Esophagus squamous epithelium (tissue), 4 donors: ENCODE measurements at regions not wholly inside any gene's neighbourhood (a gene's known extent, or its start where the extent isn't known, plus 50 kb on each side); places are given as distances from the start of the nearest gene placed in this dataset.

Experiments used
- CTCF ChIP-seq, 6 experiments: fragments of 450-650 bp in 4 of 6; fragments of 200-600 bp in 2 of 6; sonication (generic) in 2 of 6; IDR thresholded peaks; one replicate each; pipeline ENCODE4 v1.5.1; 2016 to 2019; ENCODE audit warnings: antibody characterized with exemption in 6 of 6, mild to moderate bottlenecking in 4 of 6, moderate library complexity in 4 of 6
- POLR2A ChIP-seq, 4 donors: fragments of 450-650 bp; IDR thresholded peaks; one replicate each; pipeline ENCODE4 v1.6.1; 2017; ENCODE audit warnings: antibody characterized with exemption in 4 of 4, mild to moderate bottlenecking in 4 of 4, moderate library complexity in 3 of 4

DNA sequence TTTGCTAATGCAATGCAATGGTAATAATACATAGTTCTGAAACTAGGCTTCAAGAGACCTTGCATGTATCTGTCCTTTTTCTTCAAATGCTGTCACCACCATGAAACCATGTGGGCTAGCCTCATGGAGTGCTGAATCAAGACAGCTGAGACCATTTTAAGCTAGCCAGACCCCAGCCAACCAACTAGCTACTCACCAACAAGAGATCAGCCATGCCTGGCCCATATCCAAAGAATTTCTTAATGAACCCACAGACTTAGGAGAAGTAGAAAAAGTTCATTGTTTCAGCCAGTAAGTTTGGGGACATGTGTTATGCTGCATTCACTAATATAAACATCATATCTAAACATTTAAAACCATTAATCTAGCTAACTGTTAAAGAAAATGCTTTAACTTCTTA is 139.8 kb upstream of the EDIL3 start:
- TF ChIP-seq POLR2A (IDR thresholded peaks at IDR 0.05) (no peak), CTCF (IDR thresholded peaks at IDR 0.05) (no peak)
